Activated CD8-positive, alpha-beta T cell treated with anti-CD3 and anti-CD28 coated beads for 36 hours (primary cell): ENCODE measurements at regions not wholly inside any gene's neighbourhood (a gene's known extent, or its start where the extent isn't known, plus 50 kb on each side); places are given as distances from the start of the nearest gene placed in this dataset.

ENCODE experiments used
- ATAC-seq: fragments of 200-7000 bp; cut with Tn5 transposase; one replicate; pipeline ENCODE4 v1.10.0; 2021; ENCODE audit warnings: mild to moderate bottlenecking, moderate library complexity
- CTCF ChIA-PET: fragments of 350-600 bp; sonication (Branson Sonifier 250); formaldehyde crosslinking; loops from one replicate; lab custom pipeline; 2021; ENCODE audit warnings: antibody characterized with exemption; lab: Charles Lee
- POLR2A ChIA-PET: fragments of 350-600 bp; sonication (Branson Sonifier 250); formaldehyde crosslinking; loops from one replicate; lab custom pipeline; 2021; ENCODE audit warnings: antibody characterized with exemption; lab: Charles Lee
- DNase-seq: peaks from one replicate; pipeline ENCODE4 v3.0.0-alpha.2; 2020
- H3K27ac Mint-ChIP-seq: one replicate; pipeline ENCODE4 v1.8.0; 2021; ENCODE audit warnings: mild to moderate bottlenecking, mixed read lengths
- H3K27me3 Mint-ChIP-seq: one replicate; pipeline ENCODE4 v1.8.0; 2021; ENCODE audit warnings: mixed read lengths
- H3K36me3 Mint-ChIP-seq: one replicate; pipeline ENCODE4 v1.8.0; 2021; ENCODE audit warnings: low read depth, mixed read lengths
- H3K4me1 Mint-ChIP-seq: one replicate; pipeline ENCODE4 v1.8.0; 2021; ENCODE audit warnings: low read depth, mixed read lengths
- H3K4me3 Mint-ChIP-seq: one replicate; pipeline ENCODE4 v1.8.0; 2021; ENCODE audit warnings: mild to moderate bottlenecking, moderate library complexity, mixed read lengths
- H3K9me3 Mint-ChIP-seq: one replicate; pipeline ENCODE4 v1.8.0; 2021; ENCODE audit warnings: mixed read lengths
- intact Hi-C: fragments of 100-400 bp; cut with micrococcal nuclease; formaldehyde crosslinking; loops from one replicate; pipeline ENCODE4 v1.10.0; 2022
- TF ChIP-seq, protein P1 (sequence below): fragments of 200-600 bp; IDR thresholded peaks from one replicate; pipeline ENCODE4 v1.8.0; 2022; ENCODE audit warnings: antibody characterized with exemption, mild to moderate bottlenecking

DNA sequence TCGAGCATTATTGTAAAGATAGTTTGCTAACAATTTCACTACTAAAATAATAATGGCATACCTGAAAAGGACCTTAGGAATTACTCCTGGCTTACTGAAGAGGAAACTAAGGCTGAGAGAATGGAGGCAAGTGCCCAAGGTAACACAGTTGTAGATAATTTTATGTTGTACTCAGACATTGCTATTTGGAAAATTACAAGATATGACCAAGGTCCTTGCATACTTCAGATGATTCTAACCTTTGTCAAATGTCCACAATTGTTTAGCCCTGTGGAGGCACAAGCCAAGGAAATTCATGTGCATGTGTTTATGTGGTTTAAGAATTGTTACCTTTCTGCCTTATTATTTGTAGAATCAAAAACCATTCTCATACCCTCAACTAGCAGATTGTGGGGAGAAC is 105.7 kb downstream of the TUSC7 start:
- TF ChIP-seq, protein P1, sequence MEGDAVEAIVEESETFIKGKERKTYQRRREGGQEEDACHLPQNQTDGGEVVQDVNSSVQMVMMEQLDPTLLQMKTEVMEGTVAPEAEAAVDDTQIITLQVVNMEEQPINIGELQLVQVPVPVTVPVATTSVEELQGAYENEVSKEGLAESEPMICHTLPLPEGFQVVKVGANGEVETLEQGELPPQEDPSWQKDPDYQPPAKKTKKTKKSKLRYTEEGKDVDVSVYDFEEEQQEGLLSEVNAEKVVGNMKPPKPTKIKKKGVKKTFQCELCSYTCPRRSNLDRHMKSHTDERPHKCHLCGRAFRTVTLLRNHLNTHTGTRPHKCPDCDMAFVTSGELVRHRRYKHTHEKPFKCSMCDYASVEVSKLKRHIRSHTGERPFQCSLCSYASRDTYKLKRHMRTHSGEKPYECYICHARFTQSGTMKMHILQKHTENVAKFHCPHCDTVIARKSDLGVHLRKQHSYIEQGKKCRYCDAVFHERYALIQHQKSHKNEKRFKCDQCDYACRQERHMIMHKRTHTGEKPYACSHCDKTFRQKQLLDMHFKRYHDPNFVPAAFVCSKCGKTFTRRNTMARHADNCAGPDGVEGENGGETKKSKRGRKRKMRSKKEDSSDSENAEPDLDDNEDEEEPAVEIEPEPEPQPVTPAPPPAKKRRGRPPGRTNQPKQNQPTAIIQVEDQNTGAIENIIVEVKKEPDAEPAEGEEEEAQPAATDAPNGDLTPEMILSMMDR, result no peak

DNA sequence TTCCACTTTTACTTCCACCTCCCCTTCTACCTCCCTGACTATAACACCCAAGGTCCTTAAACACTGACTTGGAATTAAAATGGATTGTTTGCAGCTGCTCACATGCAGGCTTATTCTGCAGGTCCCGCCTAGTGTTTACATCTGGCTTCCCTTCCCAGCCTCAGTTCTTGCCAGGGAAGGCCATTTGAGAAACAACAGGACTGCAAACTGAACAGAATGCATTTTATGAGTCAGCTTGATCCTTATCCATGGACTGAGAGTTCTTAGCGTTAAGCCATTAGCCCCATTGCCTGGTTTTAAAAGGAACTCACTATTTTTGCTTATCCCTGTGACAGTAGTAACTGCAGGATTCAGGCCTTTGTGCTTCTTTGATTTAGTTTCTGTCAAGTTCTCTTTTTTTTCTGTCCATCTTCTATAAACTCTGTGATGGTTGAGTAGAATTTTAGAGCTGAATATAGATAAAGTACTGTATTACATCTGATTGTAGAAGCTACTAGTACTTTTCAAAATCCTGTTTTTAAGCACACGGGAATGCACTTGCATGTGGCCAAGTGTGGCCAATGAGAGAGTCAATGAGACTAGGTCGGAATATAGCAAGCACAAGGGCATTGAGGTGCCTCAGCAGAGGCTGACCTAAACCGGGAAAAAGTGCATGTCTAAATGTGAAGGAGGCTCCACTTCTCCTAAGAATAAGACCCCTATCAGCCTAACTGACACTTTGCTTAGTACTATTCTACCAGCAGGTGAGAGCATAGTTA is 106.4 kb downstream of the TUSC7 start:
- H3K4me1 Mint-ChIP-seq, result no peaks in the 10 kb centered on the region
- TF ChIP-seq, protein P1, result no peak
- no peaks in the 10 kb centered on the region for H3K9me3 Mint-ChIP-seq
- ChIA-PET POLR2A (no interaction called here), CTCF (no interaction called here)
- no peak overlapping the region for H3K27ac Mint-ChIP-seq
- no peaks in the 10 kb centered on the region for H3K36me3 Mint-ChIP-seq
- H3K4me3 Mint-ChIP-seq, result no peak overlapping the region
- ATAC-seq (no peak), DNase-seq (no peak)
- intact Hi-C loops, result no loop called here
- no peaks in the 10 kb centered on the region for H3K27me3 Mint-ChIP-seq

More for the DNA sequence above, 105.7 kb downstream of the TUSC7 start:
- intact Hi-C loops, result no loop called here
- Mint-ChIP-seq H3K4me1 (no peaks in the 10 kb centered on the region), H3K4me3 (no peak overlapping the region), H3K27ac (no peak overlapping the region), H3K9me3 (no peaks in the 10 kb centered on the region), H3K27me3 (no peaks in the 10 kb centered on the region), H3K36me3 (no peaks in the 10 kb centered on the region)
- no peak for DNase-seq
- POLR2A ChIA-PET, result no interaction called here
- ATAC-seq, result no peak
- CTCF ChIA-PET, result no interaction called here

- intact Hi-C loops, result no loop called here
- TF ChIP-seq, protein P1, result no peak
- no peak overlapping the region for H3K4me3 Mint-ChIP-seq
- ChIA-PET POLR2A (no interaction called here), CTCF (no interaction called here)
- H3K27me3 Mint-ChIP-seq, result no peaks in the 10 kb centered on the region
- ATAC-seq, result no peak
- H3K9me3 Mint-ChIP-seq, result no peaks in the 10 kb centered on the region
- no peaks in the 10 kb centered on the region for H3K36me3 Mint-ChIP-seq
- H3K27ac Mint-ChIP-seq, result no peak overlapping the region
- DNase-seq, result no peak
- H3K4me1 Mint-ChIP-seq, result no peaks in the 10 kb centered on the region
These were observed 111.8 kb downstream of the TUSC7 start for GRCh38 chr3:116821371-116821770.

GRCh38 chr3:116824208-116824607 is 114.6 kb downstream of the TUSC7 start:
- intact Hi-C loops, result no loop called here

DNA sequence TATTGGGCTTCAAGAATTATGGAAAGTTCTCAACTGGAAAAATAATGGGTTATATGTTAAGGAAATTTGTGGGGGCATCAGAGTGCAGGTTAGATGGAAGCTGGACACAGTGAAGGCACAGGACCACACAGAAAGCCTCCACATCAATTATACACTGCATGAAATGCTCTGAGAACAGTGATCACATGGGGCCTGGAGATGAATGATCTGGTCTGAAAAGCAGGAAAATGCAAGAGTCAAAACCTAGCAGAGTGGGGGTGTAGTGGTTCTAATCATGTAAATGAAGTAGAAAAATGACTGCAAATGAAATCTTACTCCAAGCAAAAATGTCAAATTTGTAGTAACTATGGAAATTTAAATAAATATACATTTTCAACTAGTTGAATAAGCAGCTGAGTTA is 123.6 kb downstream of the TUSC7 start:
- CTCF ChIA-PET, result no interaction called here
- peaks cover 2% of the 10 kb centered on the region for H3K9me3 Mint-ChIP-seq
- no peak overlapping the region for H3K27ac Mint-ChIP-seq
- TF ChIP-seq, protein P1, result no peak
- intact Hi-C loops, result no loop called here
- H3K27me3 Mint-ChIP-seq, result no peaks in the 10 kb centered on the region
- no peaks in the 10 kb centered on the region for H3K36me3 Mint-ChIP-seq
- ATAC-seq, result no peak
- no peak overlapping the region for H3K4me3 Mint-ChIP-seq
- DNase-seq, result no peak
- POLR2A ChIA-PET, result no interaction called here
- no peaks in the 10 kb centered on the region for H3K4me1 Mint-ChIP-seq

More at GRCh38 chr3:116824208-116824607, 114.6 kb downstream of the TUSC7 start:
- CTCF ChIA-PET, result no interaction called here
- DNase-seq (no peak), ATAC-seq (no peak)
- TF ChIP-seq, protein P1, result no peak
- no peaks in the 10 kb centered on the region for H3K27me3 Mint-ChIP-seq
- no peaks in the 10 kb centered on the region for H3K9me3 Mint-ChIP-seq
- H3K27ac Mint-ChIP-seq, result no peak overlapping the region
- POLR2A ChIA-PET, result no interaction called here
- H3K4me3 Mint-ChIP-seq, result no peak overlapping the region
- H3K36me3 Mint-ChIP-seq, result no peaks in the 10 kb centered on the region
- no peaks in the 10 kb centered on the region for H3K4me1 Mint-ChIP-seq
